ENCODE measurements at regions not wholly inside any gene's neighbourhood (a gene's known extent, or its start where the extent isn't known, plus 50 kb on each side); places are given as distances from the start of the nearest gene placed in this dataset.

DNA sequence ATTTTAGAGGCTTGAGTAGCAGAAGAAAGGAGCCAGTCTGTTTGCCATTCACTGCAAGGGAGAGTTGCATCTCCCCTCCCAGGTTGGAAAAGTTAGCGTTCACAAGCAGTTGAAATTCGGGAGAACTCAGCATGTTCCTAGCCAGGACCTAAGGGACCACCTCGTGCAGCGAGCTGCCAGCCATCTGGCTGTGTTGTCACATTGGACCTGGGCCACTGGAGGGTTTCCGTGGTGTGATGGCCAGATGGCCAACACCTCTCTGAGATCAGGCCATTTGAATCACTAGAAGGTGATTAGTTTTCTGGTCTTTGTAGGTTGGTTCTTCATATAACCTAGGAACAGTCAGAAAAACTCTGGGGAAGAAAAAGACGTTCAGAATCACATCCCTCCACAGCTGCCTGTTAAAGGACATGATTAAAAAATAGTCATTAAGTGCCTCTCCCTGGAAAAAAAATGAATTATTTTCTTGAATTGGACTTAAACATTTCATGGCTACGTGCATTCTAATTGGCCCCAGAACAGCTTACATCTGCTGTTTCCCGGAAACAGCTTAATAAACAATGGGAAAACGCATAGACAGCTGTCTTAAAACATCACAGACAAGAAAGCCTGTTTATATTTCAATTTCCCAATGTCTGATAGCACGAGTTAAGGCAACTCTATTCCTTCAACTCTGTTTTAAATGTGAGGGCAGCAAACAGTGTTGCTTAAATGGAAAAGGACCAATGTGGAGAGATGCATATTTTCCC, 303.9 kb downstream of the TENT4A start:
- no peak for DNase-seq (ENCODE audit: low read depth)

- DNase-seq (ENCODE audit: low read depth) = no peak
Observed at GRCh38 chr5:7018198-7018597, 305.0 kb downstream of the TENT4A start.

DNA sequence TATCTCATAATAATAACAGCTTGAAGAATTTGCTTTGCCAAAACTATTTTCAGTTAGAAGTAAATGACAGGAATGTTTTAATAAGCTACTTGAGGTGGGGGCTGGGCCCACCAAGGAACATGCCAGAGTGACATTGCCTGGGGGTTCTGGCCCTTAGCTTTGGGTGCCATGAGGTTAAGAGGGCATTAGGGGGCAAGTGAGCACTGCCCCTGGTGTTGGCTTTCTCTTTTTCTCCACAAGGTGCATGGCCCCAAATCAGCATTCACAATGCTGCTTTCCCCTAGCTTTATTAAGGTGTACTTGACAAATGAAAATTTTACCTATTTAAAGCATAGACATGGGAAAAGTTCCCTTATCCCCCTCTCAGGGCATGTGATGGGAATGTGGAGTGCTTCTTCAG, 305.4 kb downstream of the TENT4A start:
- DNase-seq (ENCODE audit: low read depth) = no peak

DNA sequence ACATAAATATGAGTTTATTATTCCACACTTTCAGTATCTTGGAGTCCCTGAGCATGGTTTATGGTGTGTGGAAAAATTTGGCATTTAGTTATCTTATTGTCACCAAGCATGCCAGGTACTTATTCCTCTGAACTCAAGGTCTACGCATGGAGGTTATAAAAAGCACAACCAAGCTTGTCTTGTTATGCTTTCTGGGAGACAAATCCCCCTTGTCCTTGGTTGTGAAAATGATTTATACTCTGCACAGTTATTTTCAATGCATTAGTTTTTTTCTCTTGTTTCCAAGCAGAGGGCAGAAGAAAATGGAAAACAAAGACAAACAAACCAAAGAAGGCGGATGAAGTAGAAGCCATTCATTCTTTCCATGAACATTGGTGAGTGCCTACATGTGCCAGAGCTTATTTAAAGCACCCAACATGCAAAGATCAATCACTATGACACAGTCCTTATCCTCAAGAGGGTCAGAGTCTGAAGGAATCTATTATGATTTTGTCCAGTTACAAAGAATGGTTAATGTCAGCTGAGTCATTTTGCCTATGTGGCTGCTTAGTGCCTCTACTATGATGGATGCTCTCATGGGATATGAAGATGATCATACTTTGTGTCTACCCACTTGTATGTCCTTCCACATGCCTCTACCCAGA, 323.1 kb downstream of the TENT4A start:
- DNase-seq (ENCODE audit: low read depth) = no peak

DNA sequence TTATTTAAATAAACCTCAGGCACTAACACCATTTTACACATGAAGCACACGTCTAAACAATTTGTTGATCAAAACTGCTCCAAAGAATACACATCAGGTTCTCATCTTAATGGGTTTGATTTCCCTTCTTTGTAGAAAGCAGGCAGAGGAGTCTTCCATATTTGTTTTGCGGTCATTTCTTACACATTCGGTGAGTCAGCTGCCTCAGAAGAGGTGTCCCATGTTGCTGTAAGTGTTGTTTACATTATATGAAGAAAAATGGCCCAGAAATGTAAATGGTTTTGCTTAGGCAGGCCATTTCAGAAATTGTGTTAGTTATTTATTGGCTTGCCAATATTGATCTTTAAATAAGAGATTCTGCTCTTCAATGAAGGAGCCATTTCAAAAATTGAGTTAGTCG, 325.8 kb downstream of the TENT4A start:
- DNase-seq (ENCODE audit: low read depth) = no peak

- no peak for DNase-seq (ENCODE audit: low read depth)
Observed at GRCh38 chr5:7040111-7040510, 326.9 kb downstream of the TENT4A start.

DNA sequence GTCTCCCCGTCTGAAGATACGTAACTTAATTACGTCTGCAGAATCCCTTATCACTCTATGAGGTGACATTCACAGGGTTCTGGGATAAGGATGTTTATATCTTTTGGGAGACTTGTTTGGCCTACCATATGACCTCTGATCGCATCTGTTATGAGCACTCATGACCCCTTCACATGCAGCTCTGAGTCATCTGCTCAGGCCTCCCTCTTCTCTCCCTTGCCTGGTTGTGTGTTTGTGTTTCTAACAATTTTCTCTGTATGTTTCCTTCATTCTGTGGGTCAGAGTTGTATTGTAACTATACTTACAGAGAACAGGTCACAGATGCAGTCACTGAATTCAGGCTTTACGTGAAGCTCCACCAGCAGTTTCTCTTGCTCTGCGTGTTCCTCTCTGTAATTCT, 330.6 kb downstream of the TENT4A start:
- no peak for DNase-seq (ENCODE audit: low read depth)

DNA sequence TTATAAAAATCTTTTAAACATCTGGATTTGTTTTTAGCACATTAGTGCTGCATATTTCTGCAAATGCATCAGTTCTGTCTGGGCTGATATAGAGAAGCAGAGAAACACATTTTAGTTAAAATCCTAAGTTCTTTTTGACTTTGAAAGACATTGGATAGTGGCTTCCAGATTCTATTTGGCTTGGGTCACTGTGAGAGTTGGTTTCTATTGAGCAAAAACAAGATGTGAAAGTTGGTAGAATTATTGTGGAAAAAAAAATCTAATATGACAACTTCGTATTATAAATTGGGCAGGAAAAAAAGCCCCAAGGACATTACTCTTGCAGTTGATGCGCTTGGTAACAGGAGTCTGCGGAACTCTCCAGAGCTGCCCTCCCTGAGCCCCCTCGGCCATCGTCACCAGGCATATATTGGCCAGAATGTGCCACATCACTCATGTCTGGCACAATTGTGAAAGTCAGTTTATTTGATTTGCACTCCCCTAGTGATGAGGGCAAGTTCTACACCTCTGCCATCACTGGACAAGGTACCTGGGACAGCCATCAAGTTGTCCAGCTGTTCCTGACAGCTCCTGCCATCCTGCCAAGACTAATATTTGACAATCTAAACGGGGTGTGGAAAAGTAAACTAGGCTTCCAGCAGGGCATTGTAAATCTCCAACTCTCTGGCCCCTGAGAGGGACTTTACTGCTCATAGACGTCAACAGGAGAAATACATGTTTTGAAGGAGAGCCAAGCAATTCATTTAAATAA, 334.5 kb downstream of the TENT4A start:
- no peak for DNase-seq (ENCODE audit: low read depth)

DNA sequence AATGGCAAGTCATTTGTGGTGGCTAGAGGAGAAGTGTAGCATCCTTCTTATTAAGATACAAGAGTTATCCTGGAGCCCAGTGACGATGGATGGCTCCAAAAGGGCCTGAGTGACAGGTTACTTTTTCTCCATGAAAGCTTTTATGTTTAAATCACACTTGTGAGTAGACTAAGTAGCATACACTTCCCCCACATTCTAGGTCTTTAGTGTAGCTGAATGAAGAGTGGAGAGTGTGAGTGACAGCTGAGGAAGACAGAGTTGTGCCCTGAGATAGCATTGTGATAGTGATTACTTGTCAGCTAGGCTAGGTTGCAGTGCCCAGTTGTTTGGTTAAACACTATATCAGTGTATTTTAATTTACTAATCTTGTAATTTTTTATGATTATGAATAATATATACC, 337.8 kb downstream of the TENT4A start:
- no peak for DNase-seq (ENCODE audit: low read depth)

- no peak for DNase-seq (ENCODE audit: low read depth)
Observed at GRCh38 chr5:7053125-7053524, 339.9 kb downstream of the TENT4A start.

DNA sequence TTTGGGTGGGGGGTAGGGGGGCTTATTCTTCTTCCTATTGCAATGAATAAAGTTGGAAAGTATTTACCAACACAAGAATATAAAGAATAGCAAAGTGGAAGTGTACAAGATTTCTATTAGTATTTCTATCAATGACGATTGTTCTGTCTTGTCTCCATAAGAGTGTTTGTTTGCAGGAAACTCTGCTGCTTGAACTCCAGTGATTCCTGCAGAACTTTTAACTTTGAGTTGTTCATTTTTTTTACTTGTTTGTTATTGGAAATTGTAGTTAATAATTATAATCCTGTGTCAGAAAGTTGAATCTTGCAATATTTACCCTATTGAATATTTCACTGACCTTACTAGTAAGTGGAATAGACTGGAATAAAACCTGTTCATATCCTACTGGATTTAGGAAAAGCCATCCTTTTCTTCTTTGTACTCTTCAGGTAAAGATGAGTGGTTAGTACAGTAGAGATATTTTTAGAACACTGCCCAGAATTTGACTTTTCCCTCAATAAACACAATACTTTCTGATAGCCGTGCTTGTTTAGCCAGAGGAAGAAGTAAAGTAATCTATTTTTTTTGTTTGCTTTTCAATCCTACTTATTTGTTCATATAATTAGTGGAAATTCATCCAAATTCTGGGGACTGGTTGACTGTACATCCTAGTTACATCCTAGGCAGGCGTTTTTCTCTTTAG, 340.4 kb downstream of the TENT4A start:
- DNase-seq (ENCODE audit: low read depth) = no peak

DNA sequence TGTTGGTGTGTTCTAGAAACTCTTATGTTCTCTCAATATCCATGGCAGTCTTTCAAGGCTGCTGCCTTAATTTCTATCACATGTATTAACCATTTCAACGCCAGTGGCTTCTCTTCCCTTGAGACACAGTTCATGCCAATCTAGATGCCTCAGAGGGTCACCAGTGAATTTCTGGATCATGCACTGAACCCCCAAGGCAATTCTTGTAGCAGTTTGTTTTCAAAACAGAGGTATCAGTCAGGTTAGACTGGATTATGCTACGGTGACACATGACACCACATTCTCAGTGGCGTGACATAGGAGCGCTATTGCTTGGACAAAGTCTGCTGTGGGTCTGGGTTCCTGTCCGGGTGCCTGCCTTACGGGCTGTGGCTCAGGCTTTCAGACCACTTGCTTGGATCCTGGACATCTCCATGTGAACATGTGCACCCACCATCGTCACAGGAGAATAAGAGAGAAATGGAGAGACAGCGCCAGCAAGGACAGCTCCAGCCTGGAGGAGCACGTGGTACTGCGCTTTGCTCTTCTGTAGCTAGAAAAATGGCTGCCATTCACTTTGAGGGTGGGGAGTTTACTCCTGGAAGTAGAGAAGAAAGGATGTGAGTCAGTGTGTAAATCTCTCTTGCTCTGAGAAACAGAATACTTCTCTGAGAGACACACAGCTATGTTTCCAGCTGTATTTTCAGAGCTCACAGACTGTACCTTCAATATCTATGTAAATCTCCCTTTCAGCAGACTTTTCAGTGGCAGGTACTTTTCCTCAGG, 329.3 kb upstream of the ADCY2 start:
- no peak for DNase-seq (ENCODE audit: low read depth)

GRCh38 chr5:7068156-7068555, 327.8 kb upstream of the ADCY2 start:
- no peak for DNase-seq (ENCODE audit: low read depth)

DNA sequence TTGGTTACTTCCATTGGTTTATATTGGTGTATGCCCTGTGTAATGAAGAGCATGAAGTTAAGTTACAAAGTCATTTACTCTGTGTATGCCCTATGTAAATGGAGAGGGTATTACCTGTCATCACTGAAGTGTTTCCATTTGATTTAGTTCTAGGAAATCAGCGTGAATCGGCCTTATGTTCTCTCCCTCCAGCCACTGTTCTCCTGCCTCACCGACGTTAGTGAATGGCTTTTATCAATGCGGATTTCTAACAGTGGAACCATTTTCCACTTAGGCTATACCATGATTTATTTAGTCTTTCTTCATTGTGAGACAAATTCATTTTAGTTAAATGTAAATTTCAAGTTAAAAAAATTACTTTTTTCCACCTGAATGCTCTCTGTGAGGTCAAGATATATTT, 327.0 kb upstream of the ADCY2 start:
- no peak for DNase-seq (ENCODE audit: low read depth)

GRCh38 chr5:7072188-7072587, 323.8 kb upstream of the ADCY2 start:
- no peak for DNase-seq (ENCODE audit: low read depth)

DNA sequence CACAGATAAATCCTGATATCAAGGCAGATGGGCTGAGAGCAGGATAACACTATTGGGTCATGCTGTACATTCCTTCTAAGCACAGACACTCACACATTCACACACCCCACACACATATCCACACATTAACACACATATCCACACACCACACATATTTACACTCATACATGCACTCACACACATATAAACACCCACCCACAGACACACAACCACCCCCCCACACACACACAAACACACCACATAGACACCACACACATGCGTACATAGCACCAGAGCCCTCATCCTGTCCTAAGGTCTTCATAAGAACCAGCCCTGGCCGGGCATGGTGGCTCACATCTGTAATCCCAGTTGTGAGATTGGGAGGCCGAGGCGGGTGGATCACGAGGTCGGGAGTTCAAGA, 322.3 kb upstream of the ADCY2 start:
- DNase-seq (ENCODE audit: low read depth) = no peak

DNA sequence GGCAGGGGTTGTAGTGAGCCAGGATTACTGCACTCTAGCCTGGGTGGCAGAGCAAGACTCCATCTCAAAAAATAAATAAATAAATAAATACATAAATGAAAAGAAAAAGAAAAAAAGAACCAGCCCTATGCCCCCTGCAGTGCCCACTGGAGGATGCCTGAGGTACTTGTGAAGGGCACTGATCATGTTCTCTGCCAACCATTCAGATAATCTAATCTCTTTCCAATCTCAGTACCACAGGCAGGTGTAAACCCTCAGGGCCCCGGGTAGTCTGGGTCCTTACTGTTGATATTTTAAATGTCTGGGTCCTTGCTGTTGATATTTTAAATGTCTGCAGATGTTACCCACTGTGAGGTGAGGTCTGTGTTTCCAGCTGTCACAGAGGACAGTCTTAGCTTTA, 321.8 kb upstream of the ADCY2 start:
- DNase-seq (ENCODE audit: low read depth) = no peak

DNA sequence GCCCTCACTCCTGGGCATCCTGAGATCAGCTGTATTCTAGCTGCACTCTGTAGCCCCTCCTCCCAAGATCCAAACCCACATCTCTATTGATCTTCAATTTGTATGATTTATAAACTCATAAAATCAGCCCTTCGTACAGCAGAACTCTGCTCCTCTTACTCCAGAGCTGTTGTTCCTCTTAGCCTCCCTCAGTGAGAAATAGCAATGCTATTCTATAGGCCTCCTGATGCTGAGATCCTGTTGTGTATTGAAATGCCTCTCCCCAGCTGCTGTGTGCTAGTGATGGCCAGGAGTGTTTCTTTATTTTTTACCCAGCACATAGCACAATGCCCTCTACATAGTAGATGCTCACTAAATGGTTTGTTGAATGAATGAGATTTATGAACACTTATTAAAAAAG, 320.5 kb upstream of the ADCY2 start:
- no peak for DNase-seq (ENCODE audit: low read depth)

GRCh38 chr5:7078101-7078500, 317.8 kb upstream of the ADCY2 start:
- no peak for DNase-seq (ENCODE audit: low read depth)

GRCh38 chr5:7078901-7079300, 317.0 kb upstream of the ADCY2 start:
- DNase-seq (ENCODE audit: low read depth) = no peak

DNA sequence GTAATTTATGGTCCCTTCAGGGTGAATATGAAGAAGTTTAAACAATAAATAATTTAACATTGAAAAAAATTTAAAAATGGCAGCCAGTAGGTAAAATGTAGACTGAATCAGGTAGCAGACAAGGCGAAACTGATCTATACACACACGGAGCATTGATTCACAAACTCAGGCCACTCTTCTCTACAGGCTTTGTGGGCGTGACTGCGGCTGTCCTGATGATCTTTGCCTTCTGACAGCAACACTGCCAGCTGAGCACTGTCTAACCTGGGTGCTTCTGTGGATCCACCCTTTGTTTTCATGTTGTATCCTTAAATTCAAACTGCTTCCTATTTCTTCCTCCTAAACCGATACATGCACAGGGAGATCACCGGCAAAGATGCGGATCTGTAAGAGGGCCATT, 315.4 kb upstream of the ADCY2 start:
- no peak for DNase-seq (ENCODE audit: low read depth)

DNA sequence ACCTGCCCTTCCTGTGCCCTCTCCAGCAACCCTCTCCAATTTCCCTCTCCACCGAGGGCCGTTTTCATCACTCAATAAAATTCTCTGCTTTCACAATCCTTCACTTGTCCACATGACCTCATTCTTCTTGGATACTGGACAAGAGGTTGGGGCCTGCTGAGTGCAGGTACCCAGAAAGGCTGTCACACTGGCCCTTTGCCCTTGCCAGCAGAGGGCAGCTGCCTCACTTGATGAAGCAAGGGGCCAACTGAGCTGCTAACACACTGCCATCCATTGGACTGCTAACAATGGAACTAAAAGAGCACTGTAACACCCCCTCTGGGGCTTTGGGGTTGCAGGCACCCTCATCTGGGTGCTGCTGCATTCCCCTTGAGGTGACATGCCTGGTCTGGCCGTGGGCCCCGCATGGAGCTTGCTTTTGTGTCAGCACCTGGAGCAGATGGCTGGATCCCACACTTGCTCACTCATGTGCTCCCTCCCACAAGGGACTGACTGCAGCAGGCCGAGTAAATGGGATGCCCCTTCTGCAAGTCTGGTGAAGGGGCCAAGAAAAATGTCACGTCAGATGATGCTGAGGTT, 308.1 kb upstream of the ADCY2 start:
- no peak for DNase-seq (ENCODE audit: low read depth)

All from HS-5 (cell line).